ENCODE measurements at regions not wholly inside any gene's neighbourhood (a gene's known extent, or its start where the extent isn't known, plus 50 kb on each side); places are given as distances from the start of the nearest gene placed in this dataset.
A peak's percentile ranks its signal among the peaks of the same experiment; 100 is the strongest.

GRCh38 chr2:71910277-71910676, 237.4 kb downstream of the CYP26B1 start:
- DNase-seq, result no peak

- no peak for DNase-seq
Observed at GRCh38 chr2:71908798-71909197, 238.9 kb downstream of the CYP26B1 start.

- DNase-seq, result no peak
Observed at GRCh38 chr2:71907503-71907902, 240.2 kb downstream of the CYP26B1 start.

GRCh38 chr2:71906357-71906973, 241.2 kb downstream of the CYP26B1 start:
- no peak for DNase-seq

- DNase-seq, result peak; percentile 57
Observed at GRCh38 chr2:71905205-71905604, 242.5 kb downstream of the CYP26B1 start.

GRCh38 chr2:71903841-71904240, 243.8 kb downstream of the CYP26B1 start:
- DNase-seq, result no peak

GRCh38 chr2:71901466-71901865, 246.2 kb downstream of the CYP26B1 start:
- DNase-seq, result peak; percentile 73

GRCh38 chr2:71898851-71899681, 248.6 kb downstream of the CYP26B1 start:
- DNase-seq, result no peak

- DNase-seq, result no peak
Observed at GRCh38 chr2:71898375-71898774, 249.3 kb downstream of the CYP26B1 start.

- DNase-seq, result no peak
Observed at GRCh38 chr2:71897836-71898235, 249.8 kb downstream of the CYP26B1 start.

- no peak for DNase-seq
Observed at GRCh38 chr2:71897137-71897480, 250.6 kb downstream of the CYP26B1 start.

- DNase-seq, result no peak
Observed at GRCh38 chr2:71896385-71897136, 251.1 kb downstream of the CYP26B1 start.

GRCh38 chr2:71895320-71896161, 252.1 kb downstream of the CYP26B1 start:
- no peak for DNase-seq

GRCh38 chr2:71894261-71894660, 253.4 kb downstream of the CYP26B1 start:
- no peak for DNase-seq

- no peak for DNase-seq
Observed at GRCh38 chr2:71893646-71894045, 254.0 kb downstream of the CYP26B1 start.

GRCh38 chr2:71892896-71893295, 254.8 kb downstream of the CYP26B1 start:
- no peak for DNase-seq

- no peak for DNase-seq
Observed at GRCh38 chr2:71892423-71892730, 255.3 kb downstream of the CYP26B1 start.

- no peak for DNase-seq
Observed at GRCh38 chr2:71891719-71892422, 255.8 kb downstream of the CYP26B1 start.

GRCh38 chr2:71891155-71891554, 256.5 kb downstream of the CYP26B1 start:
- no peak for DNase-seq

GRCh38 chr2:71889759-71890684, 257.6 kb downstream of the CYP26B1 start:
- peak; percentile 91 for DNase-seq

GRCh38 chr2:71888751-71889445, 258.8 kb downstream of the CYP26B1 start:
- DNase-seq, result peak; percentile 57
